GM12878 (cell line): ENCODE measurements at regions not wholly inside any gene's neighbourhood (a gene's known extent, or its start where the extent isn't known, plus 50 kb on each side); places are given as distances from the start of the nearest gene placed in this dataset.

ENCODE experiments used
- ATAC-seq: fragments of 200-7000 bp; cut with Tn5 transposase; 3 replicates; pipeline ENCODE4 v1.9.1; 2020; ENCODE audit warnings: mild to moderate bottlenecking, moderate library complexity
- BruUV-seq: library from RNA; stranded (reverse); fragments of 400-500 nt; replicated peaks from 2 replicates; lab custom pipeline; 2021; lab: Mats Ljungman, UMichigan
- CTCF ChIA-PET: fragments of 300-600 bp; sonication (Branson Sonifier 250); formaldehyde crosslinking; extraction: SDS; loops from one replicate; lab custom pipeline; 2021; ENCODE audit warnings: inconsistent platforms; lab: Yijun Ruan, JAX
- POLR2A ChIA-PET: fragments of 350-600 bp; formaldehyde crosslinking; extraction: SDS; loops from one replicate; lab custom pipeline; 2021; ENCODE audit warnings: inconsistent platforms; lab: Charles Lee
- RAD21 ChIA-PET: fragments of 300-600 bp; sonication (Branson Sonifier 250); formaldehyde crosslinking; loops from one replicate; lab custom pipeline; 2023; ENCODE audit warnings: antibody characterized with exemption; ENCODE audit not compliant: unreplicated experiment; lab: Charles Lee
- SMC1A ChIA-PET: fragments of 300-600 bp; sonication (Branson Sonifier 250); formaldehyde crosslinking; loops from one replicate; lab custom pipeline; 2023; ENCODE audit not compliant: unreplicated experiment, uncharacterized antibody; lab: Charles Lee
- DNase-seq: peaks from one replicate; pipeline ENCODE4 v3.0.0-alpha.2; 2011; ENCODE audit warnings: low read depth, low spot score
- FAIRE-seq: peaks from 3 replicates; lab custom pipeline; 2011; peaks lifted over from hg19 to GRCh38; lab: Jason Lieb, UNC
- H2AFZ ChIP-seq: 2 replicates; pipeline ENCODE4 v1.6.0; 2011; ENCODE audit warnings: low read depth, low read length, control low read depth; ENCODE audit not compliant: control insufficient read depth
- H3K27ac ChIP-seq: 2 replicates; pipeline ENCODE4 v1.5.1; 2011; ENCODE audit warnings: control low read depth; ENCODE audit not compliant: control insufficient read depth, insufficient read depth
- H3K27me3 ChIP-seq, 2 experiments: replicated peaks in 1 of 2; 2 replicates each; pipeline versions ENCODE4 v1.6.0 to v1.6.1; 2011; ENCODE audit warnings: low read length in 1 of 2; ENCODE audit not compliant: control insufficient read depth in 2 of 2, insufficient read depth in 2 of 2
- H3K36me3 ChIP-seq, 2 experiments: 2 replicates each; pipeline ENCODE4 v1.5.1; 2011; ENCODE audit warnings: low read length in 1 of 2; ENCODE audit not compliant: control insufficient read depth in 2 of 2, insufficient read depth in 2 of 2
- H3K4me1 ChIP-seq: 2 replicates; pipeline ENCODE4 v1.6.1; 2011; ENCODE audit warnings: mild to moderate bottlenecking, low read length, moderate library complexity, mixed read lengths; ENCODE audit not compliant: control insufficient read depth, insufficient read depth
- H3K4me2 ChIP-seq: 2 replicates; pipeline ENCODE4 v1.6.0; 2011; ENCODE audit warnings: control low read depth; ENCODE audit not compliant: control insufficient read depth, insufficient read depth
- H3K4me3 ChIP-seq: fragments of 200-600 bp; sonication (generic); 2 replicates; pipeline ENCODE4 v1.5.1; 2016
- H3K79me2 ChIP-seq: 2 replicates; pipeline ENCODE4 v1.6.0; 2011; ENCODE audit warnings: low read length; ENCODE audit not compliant: control insufficient read depth, insufficient read depth
- H3K9ac ChIP-seq: 2 replicates; pipeline ENCODE4 v1.8.0; 2011; ENCODE audit warnings: low read length, control low read depth, mixed read lengths; ENCODE audit not compliant: control insufficient read depth, insufficient read depth
- H3K9me3 ChIP-seq: replicated peaks from 3 replicates; pipeline ENCODE4 v1.5.1; 2011; ENCODE audit warnings: mild to moderate bottlenecking, low read length; ENCODE audit not compliant: control insufficient read depth, insufficient read depth
- H4K20me1 ChIP-seq: 2 replicates; pipeline ENCODE4 v1.6.0; 2011; ENCODE audit not compliant: control insufficient read depth, insufficient read depth
- SUZ12 ChIP-seq: fragments of 200-600 bp; sonication (generic); IDR thresholded peaks from one replicate; pipeline ENCODE4 v1.6.1; 2018; ENCODE audit warnings: antibody characterized with exemption, mild to moderate bottlenecking; ENCODE audit not compliant: unreplicated experiment
- ZSCAN29 ChIP-seq: fragments of 450-650 bp; IDR thresholded peaks from 2 replicates; pipeline ENCODE4 v1.6.1; 2017; ENCODE audit warnings: mild to moderate bottlenecking, moderate library complexity
- WGBS: methylation state at CpG from one replicate; pipeline ENCODE4 v1.1.6; 2016; ENCODE audit warnings: low lambda C conversion rate; ENCODE audit not compliant: insufficient replicate concordance, insufficient coverage; ENCODE audit errors: missing lambda C conversion rate; 5-methylcytosine and 5-hydroxymethylcytosine counted together
- in situ Hi-C: fragments of 300-500 bp; cut with MboI; formaldehyde crosslinking; loops from 9 replicates; pipeline ENCODE4 v1.14.3; 2018; ENCODE audit warnings: mixed read lengths
- intact Hi-C: fragments of 100-400 bp; cut with micrococcal nuclease; formaldehyde crosslinking; loops from one replicate; pipeline ENCODE4 v1.14.2; 2022; ENCODE audit not compliant: unreplicated experiment
- TF ChIP-seq, protein P1 (sequence below): fragments of 450-650 bp; IDR thresholded peaks from 2 replicates; pipeline ENCODE4 v1.6.1; 2016; ENCODE audit warnings: mild to moderate bottlenecking
- TF ChIP-seq, protein P2 (sequence below): fragments of 450-650 bp; IDR thresholded peaks from 2 replicates; pipeline ENCODE4 v1.6.1; 2016; ENCODE audit warnings: mild to moderate bottlenecking, moderate library complexity, borderline replicate concordance

DNA sequence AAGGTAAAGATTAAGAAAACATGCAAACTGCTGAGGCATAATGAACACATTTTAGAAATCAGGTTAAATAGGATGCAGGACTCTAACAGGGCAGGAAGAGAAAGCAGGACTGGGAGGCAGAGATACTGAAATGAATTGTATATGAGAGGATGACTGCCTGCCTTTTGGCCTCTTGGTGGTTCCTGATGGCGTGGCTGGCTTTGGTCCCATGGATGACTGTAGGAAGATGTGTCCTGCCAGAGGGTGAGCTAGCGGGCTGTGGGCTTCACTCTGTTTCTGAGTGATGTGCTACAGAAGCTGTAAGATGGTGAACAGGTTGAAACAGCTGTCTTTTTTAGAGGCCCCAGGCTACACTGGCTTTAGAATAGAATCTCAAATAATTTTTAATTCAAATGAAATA is 517.0 kb downstream of the SLC4A3 start:
- Histone ChIP-seq H3K27ac (no peak overlapping the region), H3K9ac (no peak overlapping the region), H3K79me2 (no peaks in the 10 kb centered on the region), H4K20me1 (no peaks in the 10 kb centered on the region), H2AFZ (no peak overlapping the region), H3K9me3 (no peaks in the 10 kb centered on the region), H3K4me1 (no peaks in the 10 kb centered on the region), H3K4me3 (no peak overlapping the region), H3K4me2 (no peak overlapping the region), H3K27me3 (no peaks in the 10 kb centered on the region), H3K36me3 (no peaks in the 10 kb centered on the region)
- in situ Hi-C loops, result no loop called here
- WGBS, result 13% methylated on average over 2 of the region's 2 CpGs
- RAD21 ChIA-PET, result no interaction called here
- FAIRE-seq (no peak), DNase-seq (no peak), ATAC-seq (no peak)
- SMC1A ChIA-PET, result no interaction called here
- BruUV-seq, result no TSS peak
- CTCF ChIA-PET, result no interaction called here
- POLR2A ChIA-PET, result no interaction called here
- intact Hi-C loops, result no loop called here
- TF ChIP-seq, protein P1, sequence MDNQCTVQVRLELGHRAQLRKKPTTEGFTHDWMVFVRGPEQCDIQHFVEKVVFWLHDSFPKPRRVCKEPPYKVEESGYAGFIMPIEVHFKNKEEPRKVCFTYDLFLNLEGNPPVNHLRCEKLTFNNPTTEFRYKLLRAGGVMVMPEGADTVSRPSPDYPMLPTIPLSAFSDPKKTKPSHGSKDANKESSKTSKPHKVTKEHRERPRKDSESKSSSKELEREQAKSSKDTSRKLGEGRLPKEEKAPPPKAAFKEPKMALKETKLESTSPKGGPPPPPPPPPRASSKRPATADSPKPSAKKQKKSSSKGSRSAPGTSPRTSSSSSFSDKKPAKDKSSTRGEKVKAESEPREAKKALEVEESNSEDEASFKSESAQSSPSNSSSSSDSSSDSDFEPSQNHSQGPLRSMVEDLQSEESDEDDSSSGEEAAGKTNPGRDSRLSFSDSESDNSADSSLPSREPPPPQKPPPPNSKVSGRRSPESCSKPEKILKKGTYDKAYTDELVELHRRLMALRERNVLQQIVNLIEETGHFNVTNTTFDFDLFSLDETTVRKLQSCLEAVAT, result no peak

DNA sequence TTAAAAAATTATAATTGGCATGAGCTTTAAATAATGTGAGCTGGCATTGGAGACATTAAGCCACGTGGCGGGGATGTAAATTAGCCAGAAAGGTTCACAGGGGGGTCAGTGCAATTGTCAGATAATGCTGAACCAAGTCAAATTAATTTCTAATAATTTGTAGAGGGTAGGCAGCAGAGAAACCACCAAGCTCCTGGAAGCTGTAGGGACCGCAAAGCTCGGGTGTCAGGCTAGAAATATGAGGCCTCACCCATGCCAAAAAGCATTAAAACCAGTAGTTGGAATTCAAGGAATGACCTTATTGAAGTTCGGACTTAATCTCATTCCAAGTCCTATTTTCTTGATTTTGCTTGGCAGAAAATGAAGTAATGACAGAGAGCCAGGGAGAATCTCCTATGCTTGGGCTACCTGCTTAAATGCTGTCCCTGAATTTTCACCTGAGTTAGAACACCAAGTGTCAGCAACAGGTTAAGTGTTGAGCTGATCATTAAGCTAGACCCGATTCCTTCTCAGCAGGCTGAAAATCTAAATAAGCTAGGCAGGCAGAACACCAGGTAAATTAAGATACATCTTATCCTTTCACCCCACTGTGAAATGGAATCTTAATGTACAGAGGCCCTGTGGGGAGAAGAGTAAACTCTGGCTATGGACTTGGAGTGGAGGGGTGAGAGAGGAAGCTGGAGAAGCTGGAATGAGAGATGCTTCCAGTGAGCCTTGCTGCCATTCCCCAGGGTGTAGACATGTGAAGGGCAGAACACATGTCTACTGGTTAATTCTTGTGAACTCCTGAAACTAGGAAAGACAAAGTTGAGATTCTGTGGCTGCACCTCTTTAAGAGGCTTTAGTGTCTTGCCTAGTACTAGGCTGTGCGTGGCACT is 520.0 kb downstream of the SLC4A3 start:
- BruUV-seq, result no TSS peak
- no peak for DNase-seq
- ATAC-seq, result no peak
- in situ Hi-C loops (no loop called here), intact Hi-C loops (no loop called here)
- H2AFZ ChIP-seq, result no peak overlapping the region
- ChIA-PET RAD21 (no interaction called here), SMC1A (no interaction called here), POLR2A (no interaction called here), CTCF (interaction anchor here (0.6 kb wide), 1 partner anchor 1005 kb away, joined by 3 read pairs; no protein-coding TSS in a partner anchor)
- FAIRE-seq, result no peak
- H3K4me1 ChIP-seq, result no peaks in the 10 kb centered on the region
- no peaks in the 10 kb centered on the region for H3K79me2 ChIP-seq
- no peak overlapping the region for H3K27ac ChIP-seq
- no peaks in the 10 kb centered on the region for H3K27me3 ChIP-seq
- no peak overlapping the region for H3K9ac ChIP-seq
- H4K20me1 ChIP-seq, result no peaks in the 10 kb centered on the region
- H3K9me3 ChIP-seq, result no peaks in the 10 kb centered on the region
- TF ChIP-seq ZSCAN29 (no peak), SUZ12 (no peak)
- TF ChIP-seq, protein P2, sequence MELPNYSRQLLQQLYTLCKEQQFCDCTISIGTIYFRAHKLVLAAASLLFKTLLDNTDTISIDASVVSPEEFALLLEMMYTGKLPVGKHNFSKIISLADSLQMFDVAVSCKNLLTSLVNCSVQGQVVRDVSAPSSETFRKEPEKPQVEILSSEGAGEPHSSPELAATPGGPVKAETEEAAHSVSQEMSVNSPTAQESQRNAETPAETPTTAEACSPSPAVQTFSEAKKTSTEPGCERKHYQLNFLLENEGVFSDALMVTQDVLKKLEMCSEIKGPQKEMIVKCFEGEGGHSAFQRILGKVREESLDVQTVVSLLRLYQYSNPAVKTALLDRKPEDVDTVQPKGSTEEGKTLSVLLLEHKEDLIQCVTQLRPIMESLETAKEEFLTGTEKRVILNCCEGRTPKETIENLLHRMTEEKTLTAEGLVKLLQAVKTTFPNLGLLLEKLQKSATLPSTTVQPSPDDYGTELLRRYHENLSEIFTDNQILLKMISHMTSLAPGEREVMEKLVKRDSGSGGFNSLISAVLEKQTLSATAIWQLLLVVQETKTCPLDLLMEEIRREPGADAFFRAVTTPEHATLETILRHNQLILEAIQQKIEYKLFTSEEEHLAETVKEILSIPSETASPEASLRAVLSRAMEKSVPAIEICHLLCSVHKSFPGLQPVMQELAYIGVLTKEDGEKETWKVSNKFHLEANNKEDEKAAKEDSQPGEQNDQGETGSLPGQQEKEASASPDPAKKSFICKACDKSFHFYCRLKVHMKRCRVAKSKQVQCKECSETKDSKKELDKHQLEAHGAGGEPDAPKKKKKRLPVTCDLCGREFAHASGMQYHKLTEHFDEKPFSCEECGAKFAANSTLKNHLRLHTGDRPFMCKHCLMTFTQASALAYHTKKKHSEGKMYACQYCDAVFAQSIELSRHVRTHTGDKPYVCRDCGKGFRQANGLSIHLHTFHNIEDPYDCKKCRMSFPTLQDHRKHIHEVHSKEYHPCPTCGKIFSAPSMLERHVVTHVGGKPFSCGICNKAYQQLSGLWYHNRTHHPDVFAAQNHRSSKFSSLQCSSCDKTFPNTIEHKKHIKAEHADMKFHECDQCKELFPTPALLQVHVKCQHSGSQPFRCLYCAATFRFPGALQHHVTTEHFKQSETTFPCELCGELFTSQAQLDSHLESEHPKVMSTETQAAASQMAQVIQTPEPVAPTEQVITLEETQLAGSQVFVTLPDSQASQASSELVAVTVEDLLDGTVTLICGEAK, result no peak
- no peaks in the 10 kb centered on the region for H3K36me3 ChIP-seq
- no peak overlapping the region for H3K4me3 ChIP-seq
- 12% methylated on average over 7 of the region's 7 CpGs for WGBS
- no peak overlapping the region for H3K4me2 ChIP-seq
